H1 (cell line): ENCODE measurements at regions not wholly inside any gene's neighbourhood (a gene's known extent, or its start where the extent isn't known, plus 50 kb on each side); places are given as distances from the start of the nearest gene placed in this dataset.

Experiments used
- CHD1 ChIP-seq: IDR thresholded peaks from 2 replicates; pipeline ENCODE4 v1.6.1; 2012; ENCODE audit warnings: low read depth, low read length, improper control_type of control experiment
- JUND ChIP-seq: IDR thresholded peaks from 2 replicates; pipeline ENCODE4 v1.6.1; 2011; ENCODE audit warnings: mild to moderate bottlenecking, improper control_type of control experiment, low read length
- SP4 ChIP-seq: IDR thresholded peaks from 2 replicates; pipeline ENCODE4 v1.6.1; 2012; ENCODE audit warnings: low read length, inconsistent platforms
- TBP ChIP-seq: IDR thresholded peaks from 2 replicates; pipeline ENCODE4 v1.6.1; 2011; ENCODE audit warnings: low read depth, low read length, improper control_type of control experiment

- TF ChIP-seq TBP (no peak), JUND (no peak), CHD1 (no peak), SP4 (no peak)
Observed at GRCh38 chr3:27859821-27860220, 137.7 kb upstream of the EOMES start (continued).
